MCF 10A (cell line): ENCODE measurements at regions not wholly inside any gene's neighbourhood (a gene's known extent, or its start where the extent isn't known, plus 50 kb on each side); places are given as distances from the start of the nearest gene placed in this dataset.
"Not testable (repeated sequence)": the region's sequence is repeated elsewhere in the genome, so short reads cannot be mapped to it uniquely, and the experiment has no call there.

Experiments
- BruUV-seq: library from RNA; stranded (reverse); fragments of 400-500 nt; replicated peaks from 2 replicates; lab custom pipeline; 2021; lab: Mats Ljungman, UMichigan
- CTCF ChIA-PET: fragments of 300-600 bp; sonication (Branson Sonifier 250); formaldehyde crosslinking; extraction: SDS; loops from one replicate; lab custom pipeline; 2021; ENCODE audit warnings: antibody characterized with exemption, inconsistent platforms; lab: Yijun Ruan, JAX
- POLR2A ChIA-PET: fragments of 300-600, 350-650 bp; sonication (Branson Sonifier 250); formaldehyde crosslinking; extraction: SDS; loops from one replicate; lab custom pipeline; 2020; ENCODE audit warnings: antibody characterized with exemption, inconsistent platforms; lab: Yijun Ruan, JAX
- DNase-seq: peaks from one replicate; pipeline ENCODE4 v3.0.0-alpha.2; 2018; ENCODE audit not compliant: unreplicated experiment
- H3K27ac Mint-ChIP-seq: one replicate; pipeline ENCODE4 v1.8.0; 2022; ENCODE audit warnings: mild to moderate bottlenecking, low read depth, mixed read lengths; ENCODE audit not compliant: unreplicated experiment
- H3K27me3 Mint-ChIP-seq: one replicate; pipeline ENCODE4 v1.8.0; 2022; ENCODE audit warnings: mixed read lengths; ENCODE audit not compliant: insufficient read depth, unreplicated experiment
- H3K36me3 Mint-ChIP-seq: one replicate; pipeline ENCODE4 v1.8.0; 2022; ENCODE audit warnings: mild to moderate bottlenecking, moderate library complexity, mixed read lengths; ENCODE audit not compliant: insufficient read depth, unreplicated experiment
- H3K4me1 Mint-ChIP-seq: one replicate; pipeline ENCODE4 v1.8.0; 2022; ENCODE audit warnings: mixed read lengths; ENCODE audit not compliant: insufficient read depth, unreplicated experiment
- H3K4me3 Mint-ChIP-seq: one replicate; pipeline ENCODE4 v1.8.0; 2022; ENCODE audit warnings: mild to moderate bottlenecking, moderate library complexity, mixed read lengths; ENCODE audit not compliant: unreplicated experiment
- H3K9me3 Mint-ChIP-seq: one replicate; pipeline ENCODE4 v1.8.0; 2022; ENCODE audit warnings: mixed read lengths; ENCODE audit not compliant: unreplicated experiment
- CTCF ChIP-seq: fragments of 200-600 bp; IDR thresholded peaks from one replicate; pipeline ENCODE4 v1.8.0; 2022; ENCODE audit warnings: antibody characterized with exemption, mild to moderate bottlenecking; ENCODE audit not compliant: unreplicated experiment
- intact Hi-C: fragments of 100-400 bp; cut with micrococcal nuclease; formaldehyde crosslinking; loops from 2 replicates; pipeline ENCODE4 v1.14.1; 2022

GRCh38 chr4:11813951-11814446 is 385.3 kb upstream of the HS3ST1 start:
- peaks cover 6% of the 10 kb centered on the region for H3K4me1 Mint-ChIP-seq
- no TSS peak for BruUV-seq
- no peak for DNase-seq
- no peak overlapping the region for H3K27ac Mint-ChIP-seq
- H3K4me3 Mint-ChIP-seq = no peak overlapping the region
- intact Hi-C loops = no loop called here
- ChIA-PET CTCF (interaction anchor here (2.4 kb wide), 1 partner anchor 8 kb away, joined by 8 read pairs; no protein-coding TSS in a partner anchor), POLR2A (interaction anchor here (0.6 to 0.7 kb wide), 2 partner anchors 8 to 195 kb away, joined by 3 read pairs; no protein-coding TSS in a partner anchor)
- no peaks in the 10 kb centered on the region for H3K36me3 Mint-ChIP-seq
- no peaks in the 10 kb centered on the region for H3K27me3 Mint-ChIP-seq
- no peaks in the 10 kb centered on the region for H3K9me3 Mint-ChIP-seq
- no peak for TF ChIP-seq CTCF

- H3K9me3 Mint-ChIP-seq, H3K36me3 Mint-ChIP-seq, H3K4me3 Mint-ChIP-seq, H3K4me1 Mint-ChIP-seq, DNase-seq, H3K27me3 Mint-ChIP-seq, H3K27ac Mint-ChIP-seq, BruUV-seq, intact Hi-C loops: not testable (repeated sequence)
- POLR2A ChIA-PET = interaction anchor here (0.6 kb wide), 2 partner anchors 83 to 672 kb away, joined by 3 read pairs; no protein-coding TSS in a partner anchor
- CTCF ChIA-PET = interaction anchor here (0.9 kb wide), 2 partner anchors 10 to 694 kb away, joined by 3 read pairs; no protein-coding TSS in a partner anchor
Observed at GRCh38 chr4:11811521-11811920, 382.8 kb upstream of the HS3ST1 start.

GRCh38 chr4:11805842-11806241 is 377.1 kb upstream of the HS3ST1 start:
- peak; percentile 64 for TF ChIP-seq CTCF
- no peaks in the 10 kb centered on the region for H3K36me3 Mint-ChIP-seq
- H3K4me3 Mint-ChIP-seq = no peak overlapping the region
- H3K27me3 Mint-ChIP-seq = no peaks in the 10 kb centered on the region
- CTCF ChIA-PET = interaction anchor here (0.6 to 4.1 kb wide), 26 partner anchors 9 to 1223 kb away, joined by 3 to 24 read pairs (median 4); no protein-coding TSS in a partner anchor
- intact Hi-C loops = loop anchor here (1.0 to 10.0 kb wide), 4 partner anchors 148 to 919 kb away; no protein-coding TSS in a partner anchor
- no peaks in the 10 kb centered on the region for H3K9me3 Mint-ChIP-seq
- H3K27ac Mint-ChIP-seq = no peak overlapping the region
- DNase-seq = peak; percentile 61
- BruUV-seq = no TSS peak
- POLR2A ChIA-PET = interaction anchor here (1.2 kb wide), 1 partner anchor 604 kb away, joined by 4 read pairs; no protein-coding TSS in a partner anchor
- H3K4me1 Mint-ChIP-seq = no peaks in the 10 kb centered on the region

GRCh38 chr4:11801466-11802446 is 373.1 kb upstream of the HS3ST1 start:
- no peak for DNase-seq
- H3K27me3 Mint-ChIP-seq = no peaks in the 10 kb centered on the region
- H3K36me3 Mint-ChIP-seq = no peaks in the 10 kb centered on the region
- no TSS peak for BruUV-seq
- no peak overlapping the region for H3K27ac Mint-ChIP-seq
- TF ChIP-seq CTCF = no peak
- ChIA-PET POLR2A (no interaction called here), CTCF (interaction anchor here (0.6 to 1.0 kb wide), 5 partner anchors 10 to 831 kb away, joined by 3 read pairs; no protein-coding TSS in a partner anchor)
- H3K4me1 Mint-ChIP-seq = no peaks in the 10 kb centered on the region
- intact Hi-C loops = loop anchor here (10.0 kb wide), 1 partner anchor 923 kb away; no protein-coding TSS in a partner anchor
- H3K4me3 Mint-ChIP-seq = no peak overlapping the region
- H3K9me3 Mint-ChIP-seq = no peaks in the 10 kb centered on the region
